GM12892 (cell line): ENCODE measurements at regions not wholly inside any gene's neighbourhood (a gene's known extent, or its start where the extent isn't known, plus 50 kb on each side); places are given as distances from the start of the nearest gene placed in this dataset.

Experiments used
- POLR2A ChIP-seq: IDR thresholded peaks from 2 replicates; pipeline ENCODE4 v1.6.1; 2011; ENCODE audit warnings: low read depth, low read length, control low read depth
- POLR2AphosphoS5 ChIP-seq: IDR thresholded peaks from 2 replicates; pipeline ENCODE4 v1.6.1; 2011; ENCODE audit warnings: low read depth, low read length, control low read depth

GRCh38 chr2:48146552-48146951 lies 167.9 kb upstream of the FOXN2 start:
- TF ChIP-seq POLR2A = no peak
- TF ChIP-seq POLR2AphosphoS5 = no peak
